Glomerular visceral epithelial cell (primary cell): ENCODE measurements at regions not wholly inside any gene's neighbourhood (a gene's known extent, or its start where the extent isn't known, plus 50 kb on each side); places are given as distances from the start of the nearest gene placed in this dataset.

Experiments used
- DNase-seq: peaks from one replicate; pipeline ENCODE4 v3.0.0-alpha.2; 2016; ENCODE audit errors: extremely low spot score

DNA sequence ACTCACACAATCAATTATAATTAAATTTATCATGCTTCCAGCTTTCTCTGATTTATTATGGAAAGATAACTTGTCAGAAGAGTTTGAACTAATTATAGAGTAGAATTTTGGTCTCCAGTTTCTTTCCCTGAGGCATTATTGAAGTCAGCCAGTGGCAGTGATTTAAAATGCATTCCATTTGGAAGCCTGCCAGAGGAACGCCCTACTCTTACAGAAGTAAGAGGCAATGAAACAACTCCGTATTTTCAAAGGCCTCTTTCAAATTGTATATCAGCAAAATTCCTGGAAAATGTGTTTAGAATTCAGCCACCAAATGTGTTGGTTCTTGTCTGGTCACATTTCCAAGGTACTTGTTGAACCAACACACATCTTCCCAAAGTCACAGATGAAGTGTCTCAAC is 640.9 kb downstream of the SEMA5A start:
- peak; percentile 33 for DNase-seq

DNA sequence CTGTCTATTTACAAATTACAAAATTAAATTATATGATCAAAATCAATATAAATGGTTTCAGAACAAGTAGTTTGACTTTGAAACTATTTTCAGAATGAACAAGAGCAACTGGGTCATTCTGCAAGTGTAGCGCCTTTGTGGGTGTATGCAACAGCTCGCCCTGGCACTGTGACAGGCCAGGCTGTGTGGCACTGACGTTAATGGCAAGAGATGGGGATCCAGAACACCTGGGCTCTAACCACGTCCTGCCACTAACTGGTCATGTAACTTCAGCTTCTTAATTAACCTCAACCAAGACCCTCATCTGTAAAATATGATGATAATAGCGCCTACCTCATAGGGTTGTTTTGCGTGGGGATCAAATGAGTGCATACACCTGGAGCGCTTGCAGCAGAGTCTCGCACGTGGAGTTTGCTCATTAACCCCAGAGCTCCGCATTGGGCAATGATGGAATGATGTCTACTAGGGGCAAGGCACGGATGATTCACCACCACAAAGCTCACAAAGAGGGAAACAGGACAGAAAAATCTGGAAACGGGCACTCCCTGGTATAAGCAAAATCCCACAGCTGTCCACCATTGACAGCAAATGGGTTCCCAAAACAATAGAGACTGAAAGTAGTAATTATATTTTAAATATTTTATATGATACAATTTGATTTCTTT is 639.4 kb downstream of the SEMA5A start:
- DNase-seq = peak; percentile 98

DNA sequence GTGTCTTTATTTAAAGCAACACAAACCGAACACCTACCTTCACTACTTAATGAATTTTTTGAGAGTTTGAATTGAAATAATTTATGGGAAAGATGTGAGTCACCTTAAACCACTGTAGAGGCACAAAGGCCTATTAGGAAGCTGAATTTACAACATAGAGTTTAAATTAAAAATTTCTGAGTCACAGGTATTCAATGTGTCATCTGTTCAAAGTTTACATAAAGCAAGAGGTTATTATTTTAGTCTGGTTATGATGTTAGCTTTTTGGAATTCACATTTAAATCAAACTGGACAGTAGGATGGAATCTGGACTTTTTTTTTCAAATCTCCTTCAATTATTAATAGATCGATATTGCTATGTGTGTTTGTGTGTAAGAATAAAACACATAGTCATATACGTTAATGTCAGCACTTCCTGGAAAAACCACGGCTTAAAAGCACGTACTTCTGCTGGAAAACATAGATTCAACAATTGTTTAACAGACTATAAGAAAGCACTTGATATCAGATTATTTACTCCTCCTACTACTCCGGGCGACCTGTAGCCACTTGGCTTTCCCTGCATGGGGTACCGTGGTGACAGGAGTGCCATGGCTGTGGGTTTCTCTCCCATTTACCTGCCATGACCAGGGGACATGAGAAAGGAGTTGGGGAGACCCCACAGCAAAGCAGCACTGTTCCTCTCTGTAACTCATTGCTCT is 638.6 kb downstream of the SEMA5A start:
- DNase-seq = peak; percentile 88

DNA sequence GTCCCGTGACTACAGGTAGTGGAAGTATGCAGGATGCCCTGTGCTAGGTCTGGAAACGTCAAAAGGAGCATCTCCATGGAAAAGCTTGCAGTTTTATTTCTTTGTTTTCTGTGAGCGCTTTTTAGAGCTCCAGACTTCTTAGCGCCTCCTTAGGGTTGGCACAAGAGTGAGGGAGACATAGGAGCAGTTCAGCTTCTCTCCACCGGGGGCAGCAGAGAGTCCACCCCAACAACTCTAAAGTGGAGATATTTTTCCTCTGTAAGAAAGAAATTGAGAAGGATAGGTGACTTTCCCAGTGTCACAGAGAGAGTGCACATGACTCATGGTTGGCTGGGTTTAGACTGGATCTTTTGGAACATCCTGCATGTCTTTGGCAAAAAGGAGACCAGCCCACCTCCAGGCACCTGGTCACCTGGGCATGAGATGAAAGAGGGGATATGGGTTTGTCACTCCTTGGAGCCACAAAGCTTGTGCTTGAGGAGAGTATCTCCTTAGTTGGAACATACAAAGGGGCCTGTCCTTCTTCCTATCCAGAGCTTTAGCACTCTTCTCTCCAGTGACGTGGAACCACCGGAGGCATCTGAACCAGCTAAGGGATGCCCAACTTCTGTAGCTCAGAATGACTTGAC is 637.7 kb downstream of the SEMA5A start:
- DNase-seq = peak; percentile 67

DNA sequence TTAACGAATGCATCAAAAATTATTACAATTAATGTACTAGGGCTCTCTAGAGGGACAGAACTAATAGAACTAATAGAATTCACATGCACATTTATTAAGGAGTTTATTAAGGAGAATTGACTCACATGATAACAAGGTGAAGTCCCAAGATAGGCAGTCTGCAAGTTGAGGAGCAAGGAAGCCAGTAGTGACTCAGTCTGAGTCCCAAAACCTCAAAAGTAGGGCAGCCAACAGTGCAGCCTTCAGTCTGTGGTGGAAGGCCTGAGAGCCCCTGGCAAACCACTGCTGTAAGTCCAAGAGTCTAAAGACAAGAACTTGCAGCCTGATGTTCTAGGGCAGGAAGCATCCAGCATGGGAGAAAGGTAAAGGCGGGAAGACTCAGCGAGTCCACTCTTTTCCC is 633.8 kb downstream of the SEMA5A start:
- peak; percentile 63 for DNase-seq

DNA sequence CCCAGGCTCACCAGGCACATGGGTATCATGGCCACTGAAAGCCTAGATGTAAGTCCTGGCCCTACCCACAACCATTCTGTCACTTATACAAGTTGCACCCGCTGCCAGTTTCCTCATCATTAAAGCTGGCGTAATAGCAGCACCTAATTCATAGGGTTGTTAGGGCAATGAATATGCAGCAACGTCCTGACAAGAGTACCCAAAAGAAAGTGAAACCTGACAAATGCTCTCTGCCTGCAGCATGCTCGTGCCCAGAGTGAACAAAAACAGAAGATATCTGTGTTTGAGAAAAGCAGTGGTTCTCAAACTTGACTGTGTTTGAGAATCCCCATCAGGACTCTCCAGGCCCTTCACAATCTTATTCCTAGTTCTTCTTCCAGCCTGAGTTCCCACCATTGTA is 632.4 kb downstream of the SEMA5A start:
- no peak for DNase-seq

DNA sequence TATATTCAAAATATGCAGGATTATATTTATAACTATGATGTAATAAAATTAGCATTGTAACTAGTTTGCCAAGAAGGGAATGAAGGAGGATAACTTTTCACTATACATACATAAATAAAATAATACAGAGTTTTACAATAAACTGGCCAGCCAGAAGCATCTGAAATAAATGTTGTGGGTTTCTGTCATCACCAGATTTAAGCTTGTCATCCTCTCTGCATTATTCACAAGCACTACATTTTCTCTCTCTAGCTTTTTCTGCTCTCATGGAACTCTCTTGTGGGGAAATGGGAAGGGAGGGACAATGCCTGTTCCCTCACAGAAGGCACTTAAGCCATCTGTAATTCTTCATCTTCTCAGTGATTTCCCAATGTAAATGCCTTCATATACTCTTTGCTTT is 626.8 kb downstream of the SEMA5A start:
- no peak for DNase-seq

DNA sequence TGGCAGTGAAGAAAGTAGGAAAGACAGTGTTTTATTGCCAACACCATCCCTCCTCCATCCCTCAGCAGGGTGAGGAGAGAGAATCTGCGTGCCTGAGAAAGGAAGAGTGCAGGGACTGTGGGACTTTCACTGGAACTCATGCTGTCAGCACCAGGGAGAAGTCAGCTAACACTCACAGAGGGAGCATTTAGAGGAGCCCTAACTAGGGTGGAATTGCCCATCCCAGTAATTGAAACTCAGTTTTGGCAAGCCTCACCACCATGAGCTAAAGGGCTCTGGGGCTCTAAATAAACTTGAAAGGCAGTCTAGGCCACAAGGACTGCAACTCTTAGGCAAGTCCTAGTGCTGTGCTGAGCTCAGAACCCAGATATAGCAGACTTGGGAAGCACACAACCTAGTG is 622.3 kb downstream of the SEMA5A start:
- DNase-seq = no peak

DNA sequence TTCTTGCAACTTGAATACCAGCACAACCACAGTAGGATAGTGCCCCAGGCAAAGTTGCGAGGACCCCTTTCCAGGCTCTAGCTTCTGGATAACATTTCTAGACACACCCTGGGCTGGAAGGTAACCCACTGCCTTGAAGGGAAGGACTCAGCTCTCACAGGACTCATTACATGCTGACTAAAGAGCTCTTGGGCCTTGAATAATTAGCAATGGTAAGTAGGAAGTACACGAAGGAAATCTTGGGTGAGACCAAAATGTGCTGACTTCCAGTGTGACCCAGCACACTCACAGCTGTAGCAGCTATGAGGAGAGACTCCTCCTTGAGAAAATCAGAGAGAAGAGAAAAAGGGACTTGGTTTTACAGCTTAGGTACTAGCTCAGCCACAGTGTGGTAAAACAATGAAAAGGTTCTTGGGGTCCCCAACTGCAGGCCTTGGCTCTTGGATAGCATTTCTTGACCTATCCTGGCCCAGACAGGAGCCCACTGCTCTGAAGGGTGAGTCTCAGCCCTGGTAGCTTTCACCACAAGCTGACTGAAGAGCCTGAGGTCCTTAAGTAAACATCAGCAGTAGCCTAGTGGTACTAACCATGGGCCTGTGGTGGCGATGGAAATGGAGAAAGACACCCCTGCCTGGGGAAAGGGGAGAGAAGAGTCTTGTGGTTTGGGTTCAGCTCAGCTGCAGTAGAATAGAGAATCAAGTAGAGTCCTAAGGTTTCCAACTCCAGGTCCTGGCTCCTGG is 621.7 kb downstream of the SEMA5A start:
- no peak for DNase-seq

DNA sequence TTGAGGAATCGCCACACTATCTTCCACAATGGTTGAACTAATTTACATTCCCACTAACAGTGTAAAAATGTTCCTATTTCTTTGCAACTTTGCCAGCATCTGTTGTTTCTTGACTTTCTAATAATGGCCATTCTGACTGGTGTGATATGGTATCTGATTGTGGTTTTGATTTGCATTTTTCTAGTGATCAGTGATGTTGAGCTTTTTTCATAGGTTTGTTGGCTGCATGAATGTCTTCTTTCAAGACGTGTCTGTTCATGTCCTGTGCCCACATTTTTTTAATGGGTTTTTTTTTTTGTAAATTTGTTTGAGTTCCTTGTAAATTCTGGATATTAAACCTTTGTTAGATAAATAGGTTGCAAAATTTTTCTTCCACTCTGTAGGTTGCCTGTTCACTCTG is 615.9 kb downstream of the SEMA5A start:
- DNase-seq = no peak

DNA sequence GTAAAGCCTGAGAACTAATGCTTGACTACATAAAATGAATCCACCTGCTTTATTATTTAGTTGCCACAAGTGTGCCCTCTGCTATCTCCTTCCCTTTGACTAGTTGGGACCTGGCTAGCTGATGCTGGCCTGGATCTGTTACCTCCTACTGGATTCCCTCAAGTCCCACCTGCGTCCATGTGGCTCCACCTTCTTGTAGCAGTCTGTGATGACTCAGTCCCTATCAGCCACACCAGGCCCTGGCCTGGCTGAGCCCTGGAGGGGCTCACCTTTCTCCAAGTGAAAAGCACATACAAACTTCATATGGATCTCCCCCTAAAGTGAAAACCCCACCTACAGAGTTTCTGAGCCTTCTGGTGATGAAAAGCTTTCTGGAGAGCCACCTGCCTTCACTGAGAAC is 611.4 kb downstream of the SEMA5A start:
- DNase-seq = peak; percentile 16

DNA sequence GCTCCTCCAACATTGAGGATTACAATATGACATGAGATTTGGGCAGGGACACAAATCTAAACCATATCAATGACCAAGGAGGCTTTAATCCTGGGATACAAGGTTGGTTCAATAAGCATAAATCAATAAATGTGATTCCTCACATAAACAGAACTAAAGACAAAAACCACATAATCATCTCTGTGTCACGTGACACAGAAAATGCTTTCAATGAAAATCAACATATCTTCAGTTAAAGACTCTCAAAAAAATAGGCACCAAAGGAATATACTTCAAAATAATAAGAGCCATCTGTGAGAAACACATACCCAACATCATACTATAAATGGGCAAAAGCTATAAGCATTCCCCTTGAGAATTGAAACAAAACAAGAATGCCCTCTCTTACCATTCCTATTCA is 604.9 kb downstream of the SEMA5A start:
- no peak for DNase-seq

DNA sequence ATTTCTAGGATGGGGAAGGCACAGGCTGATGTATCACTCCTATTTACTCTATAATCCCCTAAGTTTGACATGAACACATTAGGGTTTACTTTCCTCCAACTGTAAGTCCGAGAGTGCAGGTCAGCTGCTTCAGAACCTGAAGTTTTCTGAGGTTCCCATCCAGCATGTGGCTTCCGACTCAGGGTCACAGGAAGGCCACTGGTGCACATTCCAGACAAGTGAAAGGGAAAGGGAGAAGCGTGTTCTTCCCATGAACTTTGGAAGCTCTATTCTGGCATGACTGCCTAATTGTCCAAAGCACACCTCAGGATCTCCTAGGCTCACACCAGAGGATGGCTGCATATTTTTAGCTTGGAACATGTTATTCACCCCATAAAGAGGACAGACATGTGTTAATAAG is 602.6 kb downstream of the SEMA5A start:
- peak; percentile 22 for DNase-seq

DNA sequence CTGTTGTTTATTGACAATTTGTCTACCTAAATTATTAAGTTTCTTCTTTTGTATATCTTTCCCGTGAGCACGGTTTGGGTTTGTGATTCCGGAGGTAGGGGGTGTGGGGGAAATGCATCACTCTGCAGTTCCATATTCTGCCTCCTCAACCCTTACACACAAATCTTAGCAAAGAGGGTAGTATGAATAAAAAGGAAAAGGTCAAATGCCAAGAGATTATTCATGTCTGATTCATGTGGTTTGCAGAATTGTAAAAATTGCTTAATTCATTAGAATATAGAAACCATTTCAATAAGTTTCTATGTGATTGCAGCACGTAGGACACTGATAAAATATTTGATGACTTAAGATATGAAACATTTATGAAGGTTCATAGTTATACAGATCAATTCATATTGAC is 601.9 kb downstream of the SEMA5A start:
- no peak for DNase-seq

DNA sequence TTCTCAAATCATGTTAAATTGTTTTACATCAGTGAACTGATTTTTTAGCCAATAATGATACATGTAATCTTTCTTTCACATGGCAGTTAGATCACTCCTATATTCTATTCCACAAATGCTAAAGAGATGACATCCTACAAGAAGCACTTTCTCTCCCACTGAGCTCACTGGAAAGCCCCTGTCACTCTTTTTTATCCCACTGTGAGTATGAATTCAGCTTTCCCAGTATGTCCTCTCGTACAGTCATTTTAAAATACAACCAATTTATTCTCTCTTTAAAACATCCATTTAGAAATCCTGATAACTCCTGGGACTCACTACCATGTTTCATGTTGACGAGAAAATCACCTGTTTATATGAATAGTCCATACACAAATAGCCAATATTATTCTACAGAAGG is 599.9 kb downstream of the SEMA5A start:
- no peak for DNase-seq

DNA sequence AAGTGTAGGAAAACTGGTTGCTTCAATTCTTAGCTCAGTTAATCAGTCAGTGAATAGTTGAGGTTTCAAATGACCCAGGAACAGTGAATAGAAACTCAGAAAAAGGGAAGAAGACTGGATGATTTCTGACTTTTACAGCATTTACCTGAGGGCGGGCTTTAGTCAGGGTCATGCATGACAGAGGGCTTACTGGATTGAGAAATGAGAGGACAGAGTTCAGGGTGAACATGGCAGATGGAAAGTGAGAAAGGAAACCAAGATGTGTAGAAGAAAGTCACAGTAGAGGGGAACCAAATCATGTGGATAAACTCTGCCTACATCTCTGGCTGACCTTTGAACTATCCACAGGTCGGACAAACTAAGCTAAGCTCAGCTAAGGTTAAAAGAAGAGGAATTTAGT is 596.0 kb downstream of the SEMA5A start:
- no peak for DNase-seq

DNA sequence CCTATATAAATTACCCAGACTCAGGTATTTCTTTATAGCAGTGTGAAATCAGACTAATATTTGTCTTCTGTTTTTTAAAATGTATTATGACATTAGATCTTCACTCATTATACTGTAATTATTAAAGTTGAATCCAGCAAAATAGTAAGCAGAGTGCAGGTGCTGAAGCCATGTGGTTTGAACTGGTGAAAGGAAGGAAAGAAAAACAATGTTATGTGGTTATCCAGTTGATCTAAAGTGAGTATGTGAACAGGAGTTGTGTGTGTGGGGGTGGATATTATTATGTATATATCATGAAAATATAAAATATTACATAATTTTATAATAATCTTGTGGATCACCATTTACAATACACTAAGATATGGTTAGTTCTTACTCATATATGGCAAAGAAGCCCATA is 593.7 kb downstream of the SEMA5A start:
- no peak for DNase-seq

DNA sequence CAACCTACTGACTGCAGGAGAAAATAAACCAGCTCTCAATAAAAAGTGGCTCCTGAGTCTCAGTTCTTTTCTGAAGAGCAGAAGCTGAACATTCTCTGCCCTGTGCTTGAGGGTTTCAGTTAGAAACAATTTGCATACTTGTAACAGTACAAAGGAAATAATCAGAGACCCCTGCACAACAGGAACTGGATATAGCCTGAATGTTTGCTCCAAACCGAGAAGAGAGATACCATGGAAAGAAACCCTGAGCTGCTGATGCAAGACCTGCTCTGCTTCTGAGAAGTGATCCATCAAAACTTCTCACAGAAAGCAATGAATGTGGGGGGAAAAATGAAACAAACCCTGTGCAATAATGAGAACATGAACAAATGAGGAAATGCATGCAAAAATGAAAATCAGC is 592.9 kb downstream of the SEMA5A start:
- no peak for DNase-seq

DNA sequence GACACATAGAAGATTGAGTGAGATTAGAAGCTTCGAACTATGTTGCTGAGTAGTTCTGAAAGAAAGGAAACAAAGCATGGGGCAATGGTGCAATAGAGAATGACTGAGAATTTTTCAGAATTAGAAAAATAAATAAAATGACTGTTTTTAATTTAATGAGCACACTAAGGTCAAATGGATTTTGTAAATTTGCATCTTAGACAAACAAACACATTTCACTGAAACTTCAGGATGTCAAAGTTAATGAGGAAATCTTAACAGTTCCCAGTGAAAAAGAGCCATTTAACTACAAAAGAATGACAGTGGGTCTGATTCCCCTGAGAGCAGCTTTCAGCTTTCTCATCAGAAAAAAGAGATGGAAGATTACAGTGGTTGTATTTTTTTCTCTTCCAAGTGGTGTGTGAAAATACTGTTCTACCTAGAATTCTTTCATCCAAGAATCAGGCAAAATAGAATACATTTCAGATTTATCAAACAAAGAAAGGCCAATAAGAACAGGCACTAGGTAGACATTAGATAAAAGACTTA is 591.9 kb downstream of the SEMA5A start:
- DNase-seq = no peak

DNA sequence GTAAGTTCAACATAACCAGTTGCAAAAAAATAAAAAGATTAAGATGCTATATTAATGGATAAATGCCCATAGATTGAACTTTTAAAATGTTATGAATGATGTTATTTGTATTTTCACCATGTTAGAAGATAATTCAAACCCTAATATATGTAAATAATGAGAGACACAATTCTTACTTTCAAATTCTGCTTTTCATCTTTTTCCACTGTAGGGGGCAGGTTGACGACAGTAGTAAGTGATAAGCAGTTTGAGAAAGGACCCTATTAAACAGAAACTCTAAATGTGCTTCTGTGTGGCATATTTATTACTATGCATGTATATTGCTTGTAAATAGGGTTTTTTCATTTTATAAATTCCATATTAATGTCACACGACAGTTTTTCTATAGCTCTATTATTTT is 591.1 kb downstream of the SEMA5A start:
- DNase-seq = no peak

DNA sequence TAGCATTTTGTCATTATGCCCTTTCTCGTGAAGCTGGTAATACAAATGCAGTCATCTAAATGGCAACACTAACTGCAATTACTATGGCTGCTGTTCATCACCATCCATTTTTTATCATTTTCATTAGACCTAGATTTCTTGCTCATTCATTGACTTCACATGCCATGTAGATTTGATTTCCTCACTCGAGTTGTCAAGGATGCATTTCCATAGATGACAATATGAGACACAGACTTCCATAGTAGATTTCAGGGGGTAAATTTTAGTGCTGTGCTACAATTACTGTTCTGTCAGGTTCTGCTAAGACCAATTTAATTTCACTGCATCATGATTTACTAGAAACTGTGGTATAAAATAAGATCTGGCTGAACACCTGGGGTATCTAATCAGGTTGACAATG is 589.2 kb downstream of the SEMA5A start:
- no peak for DNase-seq

DNA sequence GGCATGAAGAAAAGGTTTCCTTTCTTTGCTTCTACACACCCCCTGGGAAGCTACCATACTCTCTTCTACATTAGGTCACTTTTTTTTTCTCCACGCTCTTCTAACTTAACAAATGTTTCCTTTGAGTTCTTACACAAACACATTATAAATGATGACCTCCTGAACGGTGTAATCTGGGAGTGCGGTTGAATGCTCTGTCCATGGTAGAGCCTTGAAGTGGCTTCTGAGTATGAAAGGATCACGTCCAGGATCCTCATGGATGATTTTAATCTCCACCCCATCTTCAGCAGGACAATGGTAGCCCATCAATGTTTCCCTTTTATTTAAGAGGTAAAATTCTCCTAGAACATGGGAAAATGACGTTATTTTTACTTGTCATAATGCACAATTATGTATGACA is 587.3 kb downstream of the SEMA5A start:
- DNase-seq = no peak
